DND-41 (cell line): ENCODE measurements at regions not wholly inside any gene's neighbourhood (a gene's known extent, or its start where the extent isn't known, plus 50 kb on each side); places are given as distances from the start of the nearest gene placed in this dataset.

ENCODE experiments used
- CTCF ChIP-seq: IDR thresholded peaks from 2 replicates; pipeline ENCODE4 v1.5.1; 2012; ENCODE audit warnings: borderline replicate concordance, low read length, moderate library complexity, mild to moderate bottlenecking; ENCODE audit not compliant: poor library complexity, severe bottlenecking; ENCODE audit errors: extremely low read depth
- EZH2 ChIP-seq: IDR thresholded peaks from 3 replicates; pipeline ENCODE4 v1.6.1; 2012; ENCODE audit warnings: borderline replicate concordance, low read depth, mild to moderate bottlenecking, moderate library complexity, low read length, inconsistent platforms; ENCODE audit not compliant: severe bottlenecking

DNA sequence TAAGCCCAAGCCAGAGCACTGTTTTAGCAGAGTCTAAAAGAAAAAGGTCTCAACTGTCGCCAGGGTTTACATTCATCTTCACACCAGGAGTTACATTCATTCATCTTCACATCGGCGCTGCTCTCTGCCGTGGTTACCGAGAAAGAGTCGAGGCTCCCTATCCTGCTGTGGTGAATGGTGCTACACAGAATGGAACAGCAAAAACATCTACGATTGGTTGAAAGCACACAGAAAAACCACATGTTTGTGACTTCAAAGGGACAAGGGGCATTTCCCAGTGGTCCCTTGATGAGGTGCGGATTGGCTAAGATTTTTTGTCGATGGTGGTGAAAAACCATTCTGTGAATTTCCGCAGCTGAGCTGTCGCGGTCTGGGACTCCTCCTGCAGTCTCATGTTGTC, 231.1 kb downstream of the SIPA1L2 start:
- no peak for TF ChIP-seq CTCF
- no peak for TF ChIP-seq EZH2
